Effector memory CD4-positive, alpha-beta T cell (primary cell): ENCODE measurements at regions not wholly inside any gene's neighbourhood (a gene's known extent, or its start where the extent isn't known, plus 50 kb on each side); places are given as distances from the start of the nearest gene placed in this dataset.
"Not testable (repeated sequence)": the region's sequence is repeated elsewhere in the genome, so short reads cannot be mapped to it uniquely, and the experiment has no call there.

Source experiments
- DNase-seq, 3 donors: peaks; one replicate each; pipeline ENCODE4 v3.0.0-alpha.2; 2020
- H3K27ac ChIP-seq: 2 replicates; pipeline ENCODE4 v1.7.0; 2013; ENCODE audit warnings: mild to moderate bottlenecking, low read length, moderate library complexity; ENCODE audit not compliant: insufficient read depth, poor library complexity, severe bottlenecking
- H3K27me3 ChIP-seq: replicated peaks from 2 replicates; pipeline ENCODE4 v1.7.0; 2013; ENCODE audit warnings: mild to moderate bottlenecking, low read length; ENCODE audit not compliant: insufficient read depth, control insufficient read depth, poor library complexity, severe bottlenecking
- H3K36me3 ChIP-seq: 2 replicates; pipeline ENCODE4 v1.7.0; 2013; ENCODE audit warnings: mild to moderate bottlenecking, low read length, moderate library complexity; ENCODE audit not compliant: control insufficient read depth, insufficient read depth
- H3K4me1 ChIP-seq: 2 replicates; pipeline ENCODE4 v1.7.0; 2013; ENCODE audit warnings: low read length, mild to moderate bottlenecking; ENCODE audit not compliant: control insufficient read depth, insufficient read depth, poor library complexity, severe bottlenecking
- H3K4me3 ChIP-seq: 2 replicates; pipeline ENCODE4 v1.7.0; 2013; ENCODE audit warnings: low read length, low read depth, mild to moderate bottlenecking; ENCODE audit not compliant: insufficient read depth, poor library complexity, severe bottlenecking
- H3K9me3 ChIP-seq: 2 replicates; pipeline ENCODE4 v1.7.0; 2013; ENCODE audit warnings: mild to moderate bottlenecking, low read length, moderate library complexity; ENCODE audit not compliant: control insufficient read depth

DNA sequence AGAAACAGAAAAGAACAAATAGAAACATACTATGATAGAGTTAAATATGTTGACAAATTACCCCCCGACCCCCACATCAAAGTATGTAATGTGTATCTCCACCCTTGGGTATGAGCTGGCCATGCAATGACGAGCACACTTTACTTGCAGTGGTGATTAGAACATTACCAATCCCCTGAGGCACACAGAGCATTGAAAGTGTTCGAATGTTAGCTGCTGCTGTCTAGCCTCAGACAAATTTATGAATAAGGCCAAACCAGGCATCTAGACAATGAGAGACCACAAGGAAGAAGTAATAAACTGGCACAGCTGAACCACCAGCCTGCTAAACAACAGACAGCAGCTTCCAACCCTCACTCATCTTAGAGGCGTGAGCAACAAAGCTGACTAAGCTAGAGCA, 380.5 kb downstream of the DSEL start:
- H3K27ac ChIP-seq = no peak overlapping the region
- H3K4me1 ChIP-seq = no peaks in the 10 kb centered on the region
- H3K4me3 ChIP-seq = no peak overlapping the region
- H3K36me3 ChIP-seq = no peaks in the 10 kb centered on the region
- H3K9me3 ChIP-seq = no peaks in the 10 kb centered on the region
- DNase-seq = no peak
- no peaks in the 10 kb centered on the region for H3K27me3 ChIP-seq

DNA sequence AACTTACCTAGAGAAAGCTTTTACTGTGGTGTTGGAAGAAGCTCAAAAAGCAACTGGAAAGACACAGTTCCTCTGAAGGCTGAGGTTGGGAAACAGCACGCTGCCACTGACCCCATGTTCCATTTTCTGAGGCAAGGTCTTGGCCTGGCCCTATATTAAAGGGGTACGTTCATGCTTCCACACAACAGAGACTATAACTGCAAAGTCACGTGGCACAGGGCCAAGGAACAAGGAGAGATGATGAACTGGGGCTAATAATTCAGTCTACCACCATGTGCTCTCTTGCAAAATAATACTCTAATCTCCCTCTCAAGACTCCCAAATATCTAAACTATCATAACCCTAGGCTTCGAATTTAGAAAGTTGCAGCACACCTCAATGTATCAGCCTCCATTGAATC, 381.6 kb downstream of the DSEL start:
- Histone ChIP-seq H3K9me3 (no peaks in the 10 kb centered on the region), H3K4me1 (no peaks in the 10 kb centered on the region), H3K27me3 (no peaks in the 10 kb centered on the region), H3K27ac (no peak overlapping the region), H3K4me3 (no peak overlapping the region), H3K36me3 (no peaks in the 10 kb centered on the region)
- no peak for DNase-seq

DNA sequence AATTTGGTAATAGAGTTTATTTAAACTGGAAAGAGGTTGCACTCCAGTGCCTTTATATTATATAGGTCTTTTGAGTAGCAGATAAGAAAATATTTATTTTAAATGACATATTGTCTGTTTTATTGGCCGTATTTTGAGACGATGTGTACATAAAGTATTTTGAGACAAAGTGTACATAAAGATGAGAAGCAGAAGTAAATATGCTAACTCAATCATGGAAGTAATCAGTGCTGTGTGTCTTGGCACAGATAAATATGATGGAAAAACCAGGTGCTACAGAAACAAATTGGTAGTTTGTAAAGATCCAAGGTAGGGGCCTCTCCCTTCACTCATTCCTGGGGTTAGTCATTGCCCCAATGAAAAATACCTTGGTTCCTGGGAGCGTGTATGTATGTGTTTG, 382.9 kb downstream of the DSEL start:
- no peak for DNase-seq
- Histone ChIP-seq H3K4me3 (no peak overlapping the region), H3K36me3 (no peaks in the 10 kb centered on the region), H3K27me3 (no peaks in the 10 kb centered on the region), H3K9me3 (no peaks in the 10 kb centered on the region), H3K4me1 (no peaks in the 10 kb centered on the region), H3K27ac (no peak overlapping the region)

DNA sequence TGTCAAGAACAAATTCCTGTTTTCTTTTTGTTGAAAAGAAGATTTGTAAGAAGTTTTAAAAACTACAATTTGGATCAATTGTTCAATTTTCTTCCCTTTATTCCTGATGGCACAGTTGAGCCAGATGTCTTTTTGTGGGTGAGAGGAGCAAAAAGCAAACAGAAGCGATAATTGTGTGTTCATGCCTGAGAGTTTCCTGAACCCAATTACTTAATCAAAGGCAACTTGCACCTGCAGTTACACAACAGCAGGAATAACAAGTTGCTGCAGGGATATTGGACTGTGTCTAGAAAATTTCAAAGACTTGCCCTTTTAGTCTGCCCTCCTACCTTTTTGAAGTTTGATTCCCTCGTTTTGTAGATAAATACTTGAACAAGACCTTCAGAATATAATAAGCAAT, 383.6 kb downstream of the DSEL start:
- no peak for DNase-seq
- Histone ChIP-seq H3K4me3 (no peak overlapping the region), H3K36me3 (no peaks in the 10 kb centered on the region), H3K27me3 (no peaks in the 10 kb centered on the region), H3K4me1 (no peaks in the 10 kb centered on the region), H3K27ac (no peak overlapping the region), H3K9me3 (no peaks in the 10 kb centered on the region)

DNA sequence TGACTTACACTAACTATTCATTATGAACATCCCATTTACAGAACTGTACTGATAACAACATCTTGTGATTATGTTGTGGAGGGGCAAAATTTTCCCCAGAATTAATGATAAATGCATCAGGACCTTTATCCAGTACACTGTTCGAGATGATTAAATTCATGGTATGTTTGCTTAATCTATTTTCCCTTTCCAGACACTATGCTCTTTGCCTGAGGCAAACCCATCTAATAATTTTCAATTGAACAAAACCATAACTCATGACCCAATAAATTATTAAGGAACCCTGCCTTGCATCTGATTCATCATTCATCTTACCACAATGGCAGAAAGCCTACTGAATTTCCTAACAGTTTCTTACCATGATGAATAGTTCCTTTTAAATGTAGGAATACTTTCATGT, 385.0 kb downstream of the DSEL start:
- no peaks in the 10 kb centered on the region for H3K27me3 ChIP-seq

GRCh38 chr18:67126751-67127150, 389.8 kb downstream of the DSEL start:
- H3K36me3 ChIP-seq, DNase-seq, H3K27ac ChIP-seq: not testable (repeated sequence)

More for the DNA sequence above, 385.0 kb downstream of the DSEL start:
- DNase-seq = no peak
- H3K36me3 ChIP-seq = no peaks in the 10 kb centered on the region
- H3K4me3 ChIP-seq = no peak overlapping the region
- H3K27ac ChIP-seq = no peak overlapping the region
- no peaks in the 10 kb centered on the region for H3K4me1 ChIP-seq
- H3K9me3 ChIP-seq = no peaks in the 10 kb centered on the region

DNA sequence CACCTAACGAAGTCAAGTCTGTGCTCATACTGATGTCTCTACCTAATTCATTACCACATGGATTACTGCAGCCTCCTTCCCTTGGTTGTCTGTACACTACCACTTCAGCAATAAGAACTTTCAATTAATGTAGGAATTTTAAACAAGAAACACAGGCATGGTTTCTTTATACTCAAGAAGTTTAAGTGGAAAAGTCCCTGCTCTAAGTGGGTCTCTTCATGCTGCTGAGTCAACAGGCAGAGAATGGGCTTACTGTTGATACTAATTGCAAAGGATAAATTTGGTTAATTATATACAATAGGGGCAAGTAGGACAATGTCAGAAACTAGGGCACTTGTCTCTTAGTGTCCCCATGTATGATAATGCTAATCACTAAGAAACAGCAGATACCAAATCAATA, 392.6 kb downstream of the DSEL start:
- H3K9me3 ChIP-seq = no peaks in the 10 kb centered on the region

More at GRCh38 chr18:67126751-67127150, 389.8 kb downstream of the DSEL start:
- H3K4me1 ChIP-seq, H3K9me3 ChIP-seq, H3K4me3 ChIP-seq, H3K27me3 ChIP-seq: not testable (repeated sequence)

GRCh38 chr18:67117804-67118203, 398.7 kb downstream of the DSEL start:
- H3K4me1 ChIP-seq = no peaks in the 10 kb centered on the region

More for the DNA sequence above, 392.6 kb downstream of the DSEL start:
- H3K27ac ChIP-seq = no peak overlapping the region
- no peaks in the 10 kb centered on the region for H3K36me3 ChIP-seq
- H3K4me3 ChIP-seq = no peak overlapping the region
- H3K4me1 ChIP-seq = no peaks in the 10 kb centered on the region
- DNase-seq = no peak
- H3K27me3 ChIP-seq = no peaks in the 10 kb centered on the region

GRCh38 chr18:67109535-67109934, 407.0 kb downstream of the DSEL start:
- no peaks in the 10 kb centered on the region for H3K27me3 ChIP-seq
- H3K9me3 ChIP-seq = no peaks in the 10 kb centered on the region
- DNase-seq = no peak
- no peak overlapping the region for H3K4me3 ChIP-seq
- no peaks in the 10 kb centered on the region for H3K4me1 ChIP-seq
- no peaks in the 10 kb centered on the region for H3K36me3 ChIP-seq
- no peak overlapping the region for H3K27ac ChIP-seq

More at GRCh38 chr18:67117804-67118203, 398.7 kb downstream of the DSEL start:
- Histone ChIP-seq H3K27me3 (no peaks in the 10 kb centered on the region), H3K27ac (no peak overlapping the region), H3K36me3 (no peaks in the 10 kb centered on the region), H3K9me3 (no peaks in the 10 kb centered on the region), H3K4me3 (no peak overlapping the region)
- no peak for DNase-seq

DNA sequence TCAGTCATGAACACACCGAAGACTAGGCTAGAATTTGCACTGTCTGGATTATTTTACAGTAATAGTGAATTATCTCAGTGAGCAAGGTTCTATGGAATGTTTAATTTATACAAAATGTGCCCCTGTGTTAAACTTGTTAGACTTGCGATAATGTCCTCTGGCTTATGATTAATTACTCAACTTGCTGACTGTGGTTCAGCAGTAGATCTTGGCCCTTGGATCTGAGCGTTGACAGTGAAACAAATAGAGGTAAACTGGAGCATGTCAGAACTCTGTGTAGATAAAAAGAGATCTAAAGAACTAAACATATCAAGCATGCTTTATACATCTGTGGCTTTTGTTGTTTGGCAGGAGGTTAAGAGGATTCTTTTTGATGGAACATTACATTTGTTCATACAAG, 407.6 kb downstream of the DSEL start:
- Histone ChIP-seq H3K4me1 (no peaks in the 10 kb centered on the region), H3K9me3 (no peaks in the 10 kb centered on the region), H3K36me3 (no peaks in the 10 kb centered on the region), H3K4me3 (no peak overlapping the region), H3K27ac (no peak overlapping the region), H3K27me3 (no peaks in the 10 kb centered on the region)
- DNase-seq = no peak
